DMS79 treated with DMSO at 0.1 percent for 48 hours (cell line): ENCODE measurements at regions not wholly inside any gene's neighbourhood (a gene's known extent, or its start where the extent isn't known, plus 50 kb on each side); places are given as distances from the start of the nearest gene placed in this dataset.

Experiments
- DNase-seq: peaks from one replicate; lab custom pipeline; 2025; lab: John Stamatoyannopoulos, UW

GRCh38 chr3:187931101-187931500 is 185.8 kb upstream of the BCL6 start:
- DNase-seq: no peak

GRCh38 chr3:187931770-187932278 is 186.6 kb upstream of the BCL6 start:
- no peak for DNase-seq

GRCh38 chr3:187932530-187932929 is 187.3 kb upstream of the BCL6 start:
- DNase-seq: no peak

- no peak for DNase-seq
Observed at GRCh38 chr3:187935623-187936156, 190.4 kb upstream of the BCL6 start.

GRCh38 chr3:187936676-187937075 is 191.4 kb upstream of the BCL6 start:
- DNase-seq: no peak

GRCh38 chr3:187939891-187940290 is 194.6 kb upstream of the BCL6 start:
- no peak for DNase-seq

- no peak for DNase-seq
Observed at GRCh38 chr3:187941135-187941847, 196.0 kb upstream of the BCL6 start.

- no peak for DNase-seq
Observed at GRCh38 chr3:187941848-187942194, 196.6 kb upstream of the BCL6 start.

GRCh38 chr3:187942658-187943241 is 197.5 kb upstream of the BCL6 start:
- DNase-seq: no peak

- DNase-seq: peak; percentile 58
Observed at GRCh38 chr3:187943677-187944389, 198.6 kb upstream of the BCL6 start.

GRCh38 chr3:187944390-187945179 is 199.3 kb upstream of the BCL6 start:
- no peak for DNase-seq

- no peak for DNase-seq
Observed at GRCh38 chr3:187945374-187945773, 200.1 kb upstream of the BCL6 start.

GRCh38 chr3:187946163-187946691 is 201.0 kb upstream of the BCL6 start:
- peak; percentile 84 for DNase-seq

- DNase-seq: no peak
Observed at GRCh38 chr3:187946981-187947380, 201.7 kb upstream of the BCL6 start.

GRCh38 chr3:187947927-187948682 is 202.8 kb upstream of the BCL6 start:
- DNase-seq: no peak

- DNase-seq: no peak
Observed at GRCh38 chr3:187949093-187949820, 204.0 kb upstream of the BCL6 start.

GRCh38 chr3:187950671-187951070 is 203.3 kb upstream of the LPP start:
- no peak for DNase-seq

GRCh38 chr3:187951452-187952190 is 202.3 kb upstream of the LPP start:
- no peak for DNase-seq

- DNase-seq: no peak
Observed at GRCh38 chr3:187952849-187953248, 201.1 kb upstream of the LPP start.

GRCh38 chr3:187954516-187954872 is 199.5 kb upstream of the LPP start:
- DNase-seq: no peak
